ENCODE measurements at regions not wholly inside any gene's neighbourhood (a gene's known extent, or its start where the extent isn't known, plus 50 kb on each side); places are given as distances from the start of the nearest gene placed in this dataset.

GRCh38 chr11:115965767-115966504, 461.7 kb upstream of the CADM1 start:
- DNase-seq (ENCODE audit: low read depth), result peak; percentile 1

DNA sequence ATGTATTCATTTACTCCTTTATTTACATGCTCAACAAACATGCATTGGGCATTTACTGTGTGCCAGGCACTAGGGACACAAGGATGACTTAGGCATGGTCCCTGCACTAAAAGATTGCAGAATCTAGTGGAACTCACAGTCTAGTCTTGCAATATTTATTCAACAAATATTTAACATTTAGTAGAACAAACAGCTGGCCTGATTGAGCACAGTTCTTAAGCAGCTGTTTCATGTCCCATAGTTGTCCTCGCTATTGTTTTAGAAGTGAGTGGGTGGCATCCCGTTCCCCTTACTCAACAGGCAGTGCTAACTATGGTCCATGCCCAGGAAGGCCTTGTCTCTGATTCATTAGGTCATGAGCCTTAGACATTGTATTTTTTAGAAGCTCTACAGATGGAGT, 459.9 kb upstream of the CADM1 start:
- no peak for DNase-seq (ENCODE audit: low read depth)

GRCh38 chr11:115963156-115963555, 458.9 kb upstream of the CADM1 start:
- DNase-seq (ENCODE audit: low read depth), result no peak

DNA sequence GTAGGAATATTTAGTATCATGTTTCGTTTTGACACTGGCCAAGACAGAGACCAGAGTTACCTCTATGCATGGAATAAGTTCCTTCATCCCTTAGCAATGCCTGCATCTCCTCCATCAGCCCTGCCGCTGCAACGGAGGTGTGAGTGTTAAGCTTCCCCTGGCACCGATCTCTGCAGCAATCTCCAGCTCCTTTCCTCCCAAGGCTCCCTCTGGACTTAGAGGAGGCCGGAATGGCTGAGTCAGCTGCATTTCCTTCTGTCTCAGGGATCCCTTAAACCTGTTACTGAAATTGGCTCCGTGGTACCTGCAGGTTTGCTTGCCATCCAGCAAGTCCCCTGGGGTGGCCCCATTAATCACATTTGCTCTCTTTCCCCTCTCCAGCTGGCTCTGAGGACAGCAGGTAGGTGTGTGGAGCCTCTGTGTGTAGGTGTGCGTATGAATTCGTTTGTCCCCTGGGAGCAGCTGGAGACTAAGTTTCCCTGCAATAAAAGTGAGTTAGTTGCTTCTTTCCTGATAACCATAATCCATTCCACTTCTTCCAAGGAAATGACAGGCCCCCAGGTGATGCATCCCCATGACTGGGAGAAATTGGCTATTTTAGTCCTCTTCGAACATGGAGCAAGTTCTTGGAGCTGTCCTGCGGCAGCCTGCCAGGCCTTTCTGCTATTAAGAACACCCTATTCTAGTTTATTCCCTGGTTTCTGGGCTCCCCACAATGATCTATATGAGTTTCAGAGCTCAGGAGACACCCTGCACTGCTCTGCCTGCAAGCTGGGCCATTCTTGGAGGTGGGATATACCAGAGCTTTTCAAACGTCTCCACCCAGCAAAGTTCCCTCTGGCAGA, 457.2 kb upstream of the CADM1 start:
- DNase-seq (ENCODE audit: low read depth), result no peak

DNA sequence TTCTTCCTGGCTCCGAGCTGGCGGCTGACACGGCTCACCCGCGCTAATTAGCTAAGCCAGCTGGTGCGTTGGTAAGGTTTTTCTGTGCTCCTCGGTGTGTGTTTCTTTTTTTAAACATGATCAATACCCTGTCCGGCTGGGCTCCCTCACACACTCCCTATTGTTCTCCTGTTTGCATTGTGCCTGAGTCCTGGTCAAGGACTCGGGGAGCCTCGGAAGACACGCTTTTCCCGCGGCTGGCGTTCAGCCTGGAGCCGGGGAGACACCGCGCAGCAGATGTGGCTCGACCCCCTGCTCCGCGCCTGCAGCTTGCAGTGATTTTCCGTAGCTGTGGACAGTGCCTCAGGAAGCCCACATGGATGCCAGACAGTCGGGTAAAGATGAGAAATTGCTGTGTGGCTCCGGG, 454.9 kb upstream of the CADM1 start:
- DNase-seq (ENCODE audit: low read depth), result no peak

DNA sequence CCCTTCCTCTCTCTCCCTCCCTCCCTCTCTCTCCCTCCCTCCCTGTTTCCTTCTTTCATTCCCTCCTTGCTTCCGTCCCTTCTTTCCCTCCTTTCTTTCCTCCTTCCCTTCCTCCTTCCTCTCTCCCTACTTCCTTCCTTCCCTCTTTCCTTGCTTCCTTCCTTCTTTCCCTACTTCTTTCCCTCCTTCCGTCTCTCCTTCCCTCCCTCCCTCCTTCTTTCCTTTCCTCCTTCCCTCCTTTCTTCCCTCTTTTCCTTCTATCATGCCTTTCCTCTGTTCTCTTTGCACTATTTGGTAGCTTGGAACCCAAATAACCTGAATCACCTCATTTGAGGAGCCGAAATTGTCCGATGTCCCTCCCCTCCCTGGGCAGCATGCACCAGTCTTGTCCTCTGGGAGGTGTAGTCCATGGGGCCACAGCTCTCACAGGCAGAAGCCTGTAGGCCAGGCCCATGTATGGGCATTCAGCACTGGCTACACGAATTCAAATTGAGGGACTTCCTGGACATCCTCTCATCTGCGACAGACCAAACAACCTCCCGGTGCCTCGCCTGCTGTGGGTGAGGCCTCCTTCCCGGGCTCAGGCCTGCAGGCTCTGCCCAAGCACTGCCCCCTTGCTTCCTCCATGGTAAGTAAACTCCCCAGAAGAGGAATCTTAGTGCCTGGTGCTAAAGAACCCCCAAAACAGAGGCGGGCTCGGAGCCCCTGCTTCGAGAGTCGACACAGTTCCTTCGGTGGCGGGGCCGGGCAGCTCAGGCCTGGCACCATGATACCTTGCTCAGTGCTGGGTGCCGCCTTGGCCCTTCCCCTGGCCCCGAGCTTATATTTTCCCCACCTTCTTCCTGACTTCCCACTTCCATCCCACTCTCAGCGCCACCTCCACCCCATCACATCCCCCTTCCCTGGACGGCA, 454.1 kb upstream of the CADM1 start:
- DNase-seq (ENCODE audit: low read depth), result no peak

DNA sequence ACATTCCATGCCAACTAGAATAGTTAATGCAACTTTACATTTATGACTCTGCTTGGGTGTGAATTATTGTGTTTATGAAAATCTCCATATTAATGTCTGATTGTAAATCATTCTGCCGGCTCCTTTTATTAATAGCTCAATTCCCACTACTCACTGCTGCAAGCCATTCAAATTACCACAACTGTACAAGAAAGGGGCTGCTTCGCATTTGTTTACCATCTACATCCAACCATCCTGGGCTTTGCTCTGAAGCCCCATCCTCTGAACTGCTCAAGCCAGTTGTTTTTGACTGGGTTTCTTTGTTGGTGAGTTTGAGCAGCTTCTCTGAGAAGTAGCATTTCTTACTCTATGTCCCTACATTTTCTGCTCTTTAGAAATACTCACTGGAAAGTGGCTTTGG, 451.6 kb upstream of the CADM1 start:
- DNase-seq (ENCODE audit: low read depth), result no peak

DNA sequence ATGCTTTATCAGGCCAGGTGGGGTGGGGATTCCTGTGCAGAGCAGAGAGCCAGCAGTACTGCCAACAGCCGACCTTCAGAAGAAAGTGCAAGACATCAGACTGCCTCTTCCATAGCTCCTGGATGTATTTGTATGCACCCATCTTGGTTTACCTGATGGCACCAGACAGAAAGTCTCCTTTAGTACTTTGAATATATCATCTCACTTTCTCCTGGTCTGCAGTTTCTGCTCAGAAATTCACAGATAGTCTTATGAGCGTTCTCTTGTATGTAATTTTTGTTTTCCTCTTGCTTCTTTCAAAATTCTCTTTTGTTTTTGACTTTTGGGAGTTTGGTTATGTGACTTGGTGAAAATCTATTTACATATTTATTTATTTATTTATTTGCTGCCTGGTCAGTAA, 446.4 kb upstream of the CADM1 start:
- no peak for DNase-seq (ENCODE audit: low read depth)

GRCh38 chr11:115944596-115944995, 440.4 kb upstream of the CADM1 start:
- no peak for DNase-seq (ENCODE audit: low read depth)

DNA sequence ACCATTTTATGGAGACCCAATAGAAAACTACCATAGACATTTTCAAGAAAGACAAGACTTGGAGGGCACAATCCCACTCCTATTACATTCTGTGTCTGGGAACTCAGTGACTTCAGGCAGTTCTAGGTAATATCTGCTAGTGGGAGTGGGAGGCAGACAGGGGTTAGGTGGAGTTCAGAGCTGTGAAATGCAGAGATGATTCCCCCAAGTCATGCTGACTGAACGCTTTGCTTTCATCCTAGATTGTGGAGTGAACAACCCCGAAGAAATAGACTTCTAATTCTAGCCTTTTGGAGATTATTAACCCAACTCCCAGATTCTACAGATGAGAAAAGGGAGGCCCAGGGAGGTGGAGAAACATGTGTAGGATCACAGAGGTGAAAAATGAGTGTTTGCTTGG, 437.8 kb upstream of the CADM1 start:
- DNase-seq (ENCODE audit: low read depth), result no peak

DNA sequence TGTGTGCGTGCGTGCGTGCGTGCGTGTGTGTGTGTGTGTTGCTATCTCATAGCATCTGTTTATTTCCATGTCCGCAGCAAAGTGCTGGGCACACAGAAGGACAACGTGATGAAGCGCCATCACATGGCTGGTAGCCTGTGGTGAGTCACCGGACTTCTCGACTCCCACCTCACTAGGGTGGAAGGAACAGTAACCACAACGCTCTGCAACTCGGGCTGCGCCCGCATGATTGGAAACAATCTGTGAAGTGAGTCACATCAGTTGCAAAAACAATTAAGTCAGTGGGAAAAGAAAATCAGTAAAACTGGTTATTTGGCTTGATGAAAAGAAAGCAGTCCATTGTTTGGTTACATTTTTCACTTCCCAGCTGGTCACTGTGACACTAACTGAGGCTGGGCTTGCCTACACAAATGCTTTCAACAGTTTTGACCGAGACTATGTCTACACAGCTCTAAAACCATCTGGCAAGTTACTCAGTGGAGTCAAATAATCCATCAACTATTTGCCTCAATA, 437.3 kb upstream of the CADM1 start:
- peak; percentile 60 for DNase-seq (ENCODE audit: low read depth)

- DNase-seq (ENCODE audit: low read depth), result no peak
Observed at GRCh38 chr11:115941044-115941443, 436.8 kb upstream of the CADM1 start.

- no peak for DNase-seq (ENCODE audit: low read depth)
Observed at GRCh38 chr11:115939731-115940421, 435.7 kb upstream of the CADM1 start.

- peak; percentile 12 for DNase-seq (ENCODE audit: low read depth)
Observed at GRCh38 chr11:115939104-115939730, 435.0 kb upstream of the CADM1 start.

DNA sequence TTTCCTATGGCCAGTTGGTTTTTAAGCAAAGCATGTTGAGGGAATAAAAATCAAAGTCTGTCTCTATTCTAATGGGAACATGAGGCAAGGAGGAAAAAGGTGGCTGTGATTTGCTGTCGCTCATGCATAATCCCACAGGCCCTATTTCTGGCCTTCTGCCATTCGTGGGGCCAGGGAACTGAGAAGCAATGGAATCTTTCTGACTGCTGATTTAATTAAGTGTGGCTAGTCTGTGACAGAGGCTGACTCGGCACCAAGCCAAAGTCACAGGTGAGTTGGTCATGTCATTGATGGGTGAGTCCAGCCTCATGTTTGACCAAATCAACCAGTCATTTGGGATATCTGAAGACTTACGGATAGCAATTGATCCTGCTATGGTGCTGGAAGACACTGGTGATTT, 429.3 kb upstream of the CADM1 start:
- DNase-seq (ENCODE audit: low read depth), result no peak

- DNase-seq (ENCODE audit: low read depth), result no peak
Observed at GRCh38 chr11:115931548-115932083, 427.4 kb upstream of the CADM1 start.

DNA sequence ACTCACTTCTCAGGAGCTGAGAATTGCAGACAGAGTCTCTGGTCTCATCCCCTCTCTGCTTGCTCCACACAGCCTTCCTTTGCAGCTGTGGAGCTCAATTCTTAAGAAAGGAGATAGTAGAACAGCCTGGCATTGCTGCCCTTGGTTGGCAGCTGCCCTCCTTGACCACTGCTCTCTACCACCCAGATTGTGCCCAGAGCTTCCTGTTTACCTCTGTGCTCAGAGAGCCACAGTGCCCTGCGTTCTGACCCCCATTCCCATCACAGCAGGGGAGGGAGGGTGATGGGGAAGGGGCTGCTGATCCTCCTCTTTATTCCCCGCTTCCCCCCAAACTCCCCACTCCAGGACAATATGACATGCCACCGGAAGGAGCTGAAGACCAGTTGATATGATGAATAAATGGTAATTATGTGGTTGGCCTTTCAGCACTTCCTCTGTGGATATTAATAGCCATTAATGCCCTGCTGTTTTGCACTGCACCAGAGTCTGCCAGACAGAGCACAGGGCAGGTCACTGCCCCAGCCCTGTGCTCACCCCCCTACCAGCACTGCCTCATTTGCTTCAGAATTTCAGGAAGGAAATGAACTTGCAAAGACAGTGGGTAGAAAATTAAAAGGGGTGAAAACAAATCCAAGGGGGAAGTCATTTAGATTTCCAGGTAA, 426.8 kb upstream of the CADM1 start:
- DNase-seq (ENCODE audit: low read depth), result no peak

- DNase-seq (ENCODE audit: low read depth), result no peak
Observed at GRCh38 chr11:115930291-115930690, 426.1 kb upstream of the CADM1 start.

DNA sequence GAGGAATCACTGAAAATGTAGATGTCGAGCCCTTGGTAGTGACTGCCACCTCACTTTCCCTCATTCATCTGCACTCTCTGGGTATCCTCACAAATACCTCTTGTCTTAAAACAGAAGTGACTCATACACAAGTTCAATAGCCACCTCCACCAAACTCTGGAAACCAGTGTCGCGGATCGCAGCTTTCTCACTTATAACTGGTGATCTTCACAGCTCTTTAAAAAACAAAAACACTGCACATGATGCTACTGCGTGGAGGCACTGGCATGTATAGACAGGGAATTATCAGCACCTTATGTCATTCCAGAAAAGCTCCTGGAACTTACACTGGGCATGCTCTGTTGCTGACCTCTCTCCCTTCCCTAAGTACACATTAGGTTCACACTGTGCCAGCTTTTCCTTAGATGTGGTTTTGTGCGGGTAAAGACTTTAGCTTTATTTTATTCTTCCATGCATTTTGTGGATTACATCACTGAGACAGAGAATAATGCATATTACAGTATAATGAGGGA, 425.5 kb upstream of the CADM1 start:
- no peak for DNase-seq (ENCODE audit: low read depth)

- DNase-seq (ENCODE audit: low read depth), result no peak
Observed at GRCh38 chr11:115928811-115929210, 424.6 kb upstream of the CADM1 start.

Data from iris pigment epithelial cell (primary cell).